ENCODE measurements at regions not wholly inside any gene's neighbourhood (a gene's known extent, or its start where the extent isn't known, plus 50 kb on each side); places are given as distances from the start of the nearest gene placed in this dataset.

GRCh38 chr15:85941186-85941855 lies 138.3 kb upstream of the AGBL1 start:
- Mint-ChIP-seq H3K27ac (no peak overlapping the region), H3K9me3 (no peaks in the 10 kb centered on the region), H3K4me3 (no peak overlapping the region), H3K36me3 (ENCODE audit: low read depth) (no peaks in the 10 kb centered on the region), H3K4me1 (ENCODE audit: low read depth) (no peaks in the 10 kb centered on the region), H3K27me3 (ENCODE audit: low read depth) (peaks cover 3% of the 10 kb centered on the region)
- DNase-seq (ENCODE audit: low spot score) = no peak

GRCh38 chr15:85942632-85943031 lies 137.0 kb upstream of the AGBL1 start:
- Mint-ChIP-seq H3K27ac (no peak overlapping the region), H3K9me3 (no peaks in the 10 kb centered on the region), H3K36me3 (ENCODE audit: low read depth) (no peaks in the 10 kb centered on the region), H3K4me3 (no peak overlapping the region), H3K27me3 (ENCODE audit: low read depth) (peaks cover 3% of the 10 kb centered on the region), H3K4me1 (ENCODE audit: low read depth) (no peaks in the 10 kb centered on the region)
- DNase-seq (ENCODE audit: low spot score) = no peak

GRCh38 chr15:85943151-85943550 lies 136.5 kb upstream of the AGBL1 start:
- Mint-ChIP-seq H3K27ac (no peak overlapping the region), H3K27me3 (ENCODE audit: low read depth) (peaks cover 3% of the 10 kb centered on the region), H3K4me3 (no peak overlapping the region), H3K36me3 (ENCODE audit: low read depth) (no peaks in the 10 kb centered on the region), H3K9me3 (no peaks in the 10 kb centered on the region), H3K4me1 (ENCODE audit: low read depth) (no peaks in the 10 kb centered on the region)
- DNase-seq (ENCODE audit: low spot score) = no peak

GRCh38 chr15:85943791-85944190 lies 135.9 kb upstream of the AGBL1 start:
- no peak overlapping the region for H3K4me3 Mint-ChIP-seq
- peaks cover 3% of the 10 kb centered on the region for H3K27me3 Mint-ChIP-seq (ENCODE audit: low read depth)
- no peaks in the 10 kb centered on the region for H3K9me3 Mint-ChIP-seq
- no peaks in the 10 kb centered on the region for H3K36me3 Mint-ChIP-seq (ENCODE audit: low read depth)
- DNase-seq (ENCODE audit: low spot score) = no peak
- H3K27ac Mint-ChIP-seq = no peak overlapping the region
- no peaks in the 10 kb centered on the region for H3K4me1 Mint-ChIP-seq (ENCODE audit: low read depth)

- Mint-ChIP-seq H3K27me3 (ENCODE audit: low read depth) (peaks cover 3% of the 10 kb centered on the region), H3K36me3 (ENCODE audit: low read depth) (no peaks in the 10 kb centered on the region), H3K9me3 (no peaks in the 10 kb centered on the region), H3K4me1 (ENCODE audit: low read depth) (no peaks in the 10 kb centered on the region), H3K27ac (no peak overlapping the region), H3K4me3 (no peak overlapping the region)
- DNase-seq (ENCODE audit: low spot score) = no peak
Measured at GRCh38 chr15:85947021-85947420, 132.7 kb upstream of the AGBL1 start.

- H3K27me3 Mint-ChIP-seq (ENCODE audit: low read depth) = peaks cover 3% of the 10 kb centered on the region
- no peaks in the 10 kb centered on the region for H3K4me1 Mint-ChIP-seq (ENCODE audit: low read depth)
- H3K36me3 Mint-ChIP-seq (ENCODE audit: low read depth) = no peaks in the 10 kb centered on the region
- no peak overlapping the region for H3K27ac Mint-ChIP-seq
- DNase-seq (ENCODE audit: low spot score) = no peak
- no peak overlapping the region for H3K4me3 Mint-ChIP-seq
- no peaks in the 10 kb centered on the region for H3K9me3 Mint-ChIP-seq
Measured at GRCh38 chr15:85947936-85948335, 131.7 kb upstream of the AGBL1 start.

- Mint-ChIP-seq H3K36me3 (ENCODE audit: low read depth) (no peaks in the 10 kb centered on the region), H3K9me3 (no peaks in the 10 kb centered on the region), H3K27me3 (ENCODE audit: low read depth) (no peaks in the 10 kb centered on the region)
Measured at GRCh38 chr15:85950101-85950500, 129.6 kb upstream of the AGBL1 start.

GRCh38 chr15:85954586-85954985 lies 125.1 kb upstream of the AGBL1 start:
- Mint-ChIP-seq H3K27ac (no peak overlapping the region), H3K36me3 (ENCODE audit: low read depth) (no peaks in the 10 kb centered on the region), H3K9me3 (no peaks in the 10 kb centered on the region), H3K27me3 (ENCODE audit: low read depth) (peaks cover 1% of the 10 kb centered on the region), H3K4me1 (ENCODE audit: low read depth) (peaks cover 4% of the 10 kb centered on the region), H3K4me3 (no peak overlapping the region)
- no peak for DNase-seq (ENCODE audit: low spot score)

More at GRCh38 chr15:85950101-85950500, 129.6 kb upstream of the AGBL1 start:
- no peaks in the 10 kb centered on the region for H3K4me1 Mint-ChIP-seq (ENCODE audit: low read depth)
- no peak for DNase-seq (ENCODE audit: low spot score)
- no peak overlapping the region for H3K27ac Mint-ChIP-seq
- no peak overlapping the region for H3K4me3 Mint-ChIP-seq

GRCh38 chr15:85955501-85956391 lies 123.9 kb upstream of the AGBL1 start:
- no peaks in the 10 kb centered on the region for H3K36me3 Mint-ChIP-seq (ENCODE audit: low read depth)
- no peak overlapping the region for H3K4me3 Mint-ChIP-seq
- H3K27me3 Mint-ChIP-seq (ENCODE audit: low read depth) = peaks cover 1% of the 10 kb centered on the region
- no peak overlapping the region for H3K27ac Mint-ChIP-seq
- H3K4me1 Mint-ChIP-seq (ENCODE audit: low read depth) = peaks cover 4% of the 10 kb centered on the region
- no peaks in the 10 kb centered on the region for H3K9me3 Mint-ChIP-seq
- DNase-seq (ENCODE audit: low spot score) = no peak

- no peak for DNase-seq (ENCODE audit: low spot score)
- Mint-ChIP-seq H3K4me3 (no peak overlapping the region), H3K9me3 (no peaks in the 10 kb centered on the region), H3K36me3 (ENCODE audit: low read depth) (no peaks in the 10 kb centered on the region), H3K27ac (no peak overlapping the region), H3K4me1 (ENCODE audit: low read depth) (peaks cover 4% of the 10 kb centered on the region), H3K27me3 (ENCODE audit: low read depth) (peaks cover 1% of the 10 kb centered on the region)
Measured at GRCh38 chr15:85956532-85957275, 123.0 kb upstream of the AGBL1 start.

- no peak overlapping the region for H3K27ac Mint-ChIP-seq
- H3K4me3 Mint-ChIP-seq = no peak overlapping the region
- H3K4me1 Mint-ChIP-seq (ENCODE audit: low read depth) = peaks cover 4% of the 10 kb centered on the region
- DNase-seq (ENCODE audit: low spot score) = no peak
- peaks cover 4% of the 10 kb centered on the region for H3K27me3 Mint-ChIP-seq (ENCODE audit: low read depth)
- no peaks in the 10 kb centered on the region for H3K36me3 Mint-ChIP-seq (ENCODE audit: low read depth)
- H3K9me3 Mint-ChIP-seq = no peaks in the 10 kb centered on the region
Measured at GRCh38 chr15:85959611-85960010, 120.1 kb upstream of the AGBL1 start.

GRCh38 chr15:85960381-85960780 lies 119.3 kb upstream of the AGBL1 start:
- H3K9me3 Mint-ChIP-seq = no peaks in the 10 kb centered on the region
- no peak overlapping the region for H3K27ac Mint-ChIP-seq
- no peak for DNase-seq (ENCODE audit: low spot score)
- H3K4me1 Mint-ChIP-seq (ENCODE audit: low read depth) = peaks cover 3% of the 10 kb centered on the region
- H3K36me3 Mint-ChIP-seq (ENCODE audit: low read depth) = no peaks in the 10 kb centered on the region
- no peak overlapping the region for H3K4me3 Mint-ChIP-seq
- H3K27me3 Mint-ChIP-seq (ENCODE audit: low read depth) = peaks cover 4% of the 10 kb centered on the region

GRCh38 chr15:85961821-85962220 lies 117.8 kb upstream of the AGBL1 start:
- H3K9me3 Mint-ChIP-seq = no peaks in the 10 kb centered on the region

GRCh38 chr15:85963262-85963760 lies 116.4 kb upstream of the AGBL1 start:
- no peaks in the 10 kb centered on the region for H3K36me3 Mint-ChIP-seq (ENCODE audit: low read depth)
- no peak overlapping the region for H3K4me3 Mint-ChIP-seq
- peaks cover 8% of the 10 kb centered on the region for H3K27me3 Mint-ChIP-seq (ENCODE audit: low read depth)
- no peak for DNase-seq (ENCODE audit: low spot score)
- no peaks in the 10 kb centered on the region for H3K4me1 Mint-ChIP-seq (ENCODE audit: low read depth)
- H3K9me3 Mint-ChIP-seq = no peaks in the 10 kb centered on the region
- no peak overlapping the region for H3K27ac Mint-ChIP-seq

More at GRCh38 chr15:85961821-85962220, 117.8 kb upstream of the AGBL1 start:
- Mint-ChIP-seq H3K36me3 (ENCODE audit: low read depth) (no peaks in the 10 kb centered on the region), H3K4me1 (ENCODE audit: low read depth) (no peaks in the 10 kb centered on the region), H3K27me3 (ENCODE audit: low read depth) (peaks cover 8% of the 10 kb centered on the region), H3K27ac (no peak overlapping the region), H3K4me3 (no peak overlapping the region)
- no peak for DNase-seq (ENCODE audit: low spot score)
